H9 (cell line): ENCODE measurements at regions not wholly inside any gene's neighbourhood (a gene's known extent, or its start where the extent isn't known, plus 50 kb on each side); places are given as distances from the start of the nearest gene placed in this dataset.
A peak's percentile ranks its signal among the peaks of the same experiment; 100 is the strongest.

Experiments used
- DNase-seq: peaks from one replicate; pipeline ENCODE4 v3.0.0-alpha.2; 2017
- H2AFZ ChIP-seq: one replicate; pipeline ENCODE4 v1.6.1; 2013; ENCODE audit warnings: mild to moderate bottlenecking, low read length, control low read depth, moderate library complexity
- H2AK5ac ChIP-seq: 2 replicates; pipeline ENCODE4 v1.6.1; 2013; ENCODE audit warnings: low read length, control low read depth, mixed read lengths; ENCODE audit not compliant: insufficient read length
- H2BK120ac ChIP-seq: one replicate; pipeline ENCODE4 v1.6.1; 2013; ENCODE audit warnings: low read depth, mild to moderate bottlenecking, low read length, control low read depth, inconsistent platforms; ENCODE audit not compliant: poor library complexity, severe bottlenecking
- H2BK12ac ChIP-seq: 2 replicates; pipeline ENCODE4 v1.6.1; 2013; ENCODE audit warnings: low read length, control low read depth, mixed read lengths, low read depth; ENCODE audit not compliant: insufficient read length
- H2BK15ac ChIP-seq: 2 replicates; pipeline ENCODE4 v1.6.1; 2013; ENCODE audit warnings: low read depth, low read length, control low read depth
- H2BK20ac ChIP-seq: one replicate; pipeline ENCODE4 v1.6.1; 2013; ENCODE audit warnings: low read depth, mild to moderate bottlenecking, low read length, control low read depth, inconsistent platforms; ENCODE audit not compliant: poor library complexity, severe bottlenecking
- H2BK5ac ChIP-seq: 2 replicates; pipeline ENCODE4 v1.6.1; 2013; ENCODE audit warnings: low read length, control low read depth, mixed read lengths; ENCODE audit not compliant: insufficient read length
- H3K14ac ChIP-seq: 2 replicates; pipeline ENCODE4 v1.6.1; 2013; ENCODE audit warnings: low read length, control low read depth; ENCODE audit not compliant: insufficient read depth
- H3K18ac ChIP-seq: 2 replicates; pipeline ENCODE4 v1.6.1; 2013; ENCODE audit warnings: low read depth, mild to moderate bottlenecking, mixed read lengths, low read length, control low read depth; ENCODE audit not compliant: insufficient read length
- H3K23ac ChIP-seq: 2 replicates; pipeline ENCODE4 v1.6.1; 2013; ENCODE audit warnings: low read length, control low read depth, mixed read lengths, low read depth; ENCODE audit not compliant: insufficient read length
- H3K23me2 ChIP-seq: 2 replicates; pipeline ENCODE4 v1.6.1; 2013; ENCODE audit warnings: low read depth, mild to moderate bottlenecking, mixed read lengths, low read length, control low read depth; ENCODE audit not compliant: insufficient read length, poor library complexity, severe bottlenecking
- H3K27ac ChIP-seq: 2 replicates; pipeline ENCODE4 v1.5.1; 2013; ENCODE audit warnings: low read length, control low read depth, mixed read lengths, low read depth; ENCODE audit not compliant: insufficient read length
- H3K27me3 ChIP-seq: 2 replicates; pipeline ENCODE4 v1.6.1; 2013; ENCODE audit warnings: low read length, control low read depth, inconsistent platforms; ENCODE audit not compliant: insufficient read depth
- H3K4ac ChIP-seq: 2 replicates; pipeline ENCODE4 v1.6.1; 2013; ENCODE audit warnings: low read depth, mild to moderate bottlenecking, control low read depth, inconsistent platforms, low read length, moderate library complexity
- H3K4me1 ChIP-seq: 2 replicates; pipeline ENCODE4 v1.6.1; 2013; ENCODE audit warnings: low read length, control low read depth, inconsistent platforms; ENCODE audit not compliant: insufficient read depth
- H3K4me2 ChIP-seq: 2 replicates; pipeline ENCODE4 v1.6.1; 2013; ENCODE audit warnings: low read length, control low read depth, mixed read lengths; ENCODE audit not compliant: insufficient read length, insufficient read depth
- H3K56ac ChIP-seq: 2 replicates; pipeline ENCODE4 v1.6.1; 2013; ENCODE audit warnings: low read depth, mild to moderate bottlenecking, mixed read lengths, low read length, control low read depth; ENCODE audit not compliant: insufficient read length
- H3K79me1 ChIP-seq: 2 replicates; pipeline ENCODE4 v1.6.1; 2013; ENCODE audit warnings: low read depth, mild to moderate bottlenecking, moderate library complexity, low read length, control low read depth, inconsistent platforms; ENCODE audit not compliant: insufficient read depth, poor library complexity, severe bottlenecking
- H3K79me2 ChIP-seq: 2 replicates; pipeline ENCODE4 v1.6.1; 2013; ENCODE audit warnings: low read length, control low read depth, inconsistent platforms; ENCODE audit not compliant: insufficient read depth
- H3K9ac ChIP-seq: 2 replicates; pipeline ENCODE4 v1.6.1; 2013; ENCODE audit warnings: low read length, control low read depth, mixed read lengths; ENCODE audit not compliant: insufficient read length; ENCODE audit errors: extremely low read depth
- H3K9me3 ChIP-seq: one replicate; pipeline ENCODE4 v1.6.1; 2013; ENCODE audit warnings: low read depth, low read length, inconsistent platforms; ENCODE audit not compliant: control insufficient read depth
- H3T11ph ChIP-seq: one replicate; pipeline ENCODE4 v1.6.1; 2013; ENCODE audit warnings: mild to moderate bottlenecking, low read length, control low read depth, inconsistent platforms
- H4K20me1 ChIP-seq: one replicate; pipeline ENCODE4 v1.6.1; 2013; ENCODE audit not compliant: control insufficient read depth, insufficient read length, insufficient read depth
- H4K5ac ChIP-seq: 2 replicates; pipeline ENCODE4 v1.6.1; 2013; ENCODE audit warnings: low read depth, mild to moderate bottlenecking, mixed read lengths, low read length, control low read depth; ENCODE audit not compliant: insufficient read length
- H4K8ac ChIP-seq: replicated peaks from 2 replicates; pipeline ENCODE4 v1.6.1; 2013; ENCODE audit warnings: low read length, control low read depth, mixed read lengths, low read depth; ENCODE audit not compliant: insufficient read length
- H4K91ac ChIP-seq: 2 replicates; pipeline ENCODE4 v1.6.1; 2013; ENCODE audit warnings: low read depth, mild to moderate bottlenecking, moderate library complexity, mixed read lengths, low read length, control low read depth; ENCODE audit not compliant: insufficient read length
- H3K27ac Mint-ChIP-seq, 3 experiments: 2 replicates in 2 of 3; 3 replicates in 1 of 3; pipeline ENCODE4 v1.8.0; 2020 to 2021; ENCODE audit warnings: mixed read lengths in 3 of 3, mild to moderate bottlenecking in 1 of 3, moderate library complexity in 1 of 3
- H3K27me3 Mint-ChIP-seq: 2 replicates; pipeline ENCODE4 v1.8.0; 2021; ENCODE audit warnings: low read depth, mild to moderate bottlenecking, moderate library complexity, mixed read lengths
- H3K36me3 Mint-ChIP-seq, 3 experiments: 2 replicates in 2 of 3; 3 replicates in 1 of 3; pipeline ENCODE4 v1.8.0; 2020 to 2021; ENCODE audit warnings: low read depth in 3 of 3, mixed read lengths in 3 of 3; ENCODE audit not compliant: insufficient read depth in 1 of 3
- H3K4me1 Mint-ChIP-seq, 2 experiments: 2 replicates each; pipeline ENCODE4 v1.8.0; 2020; ENCODE audit warnings: mixed read lengths in 2 of 2
- H3K4me3 Mint-ChIP-seq, 2 experiments: 2 replicates in 1 of 2; 3 replicates in 1 of 2; pipeline ENCODE4 v1.8.0; 2020 to 2021; ENCODE audit warnings: mild to moderate bottlenecking in 2 of 2, mixed read lengths in 2 of 2, moderate library complexity in 1 of 2
- H3K9me3 Mint-ChIP-seq, 2 experiments: 2 replicates in 1 of 2; 3 replicates in 1 of 2; pipeline ENCODE4 v1.8.0; 2020; ENCODE audit warnings: mild to moderate bottlenecking in 2 of 2, mixed read lengths in 2 of 2, moderate library complexity in 1 of 2
- CTCF ChIP-seq: fragments of 200-600 bp; sonication (generic); conservative IDR thresholded peaks from 3 replicates; pipeline ENCODE4 v1.8.0; 2021; ENCODE audit warnings: antibody characterized with exemption, mild to moderate bottlenecking

- Histone ChIP-seq H3K23me2 (no peaks in the 10 kb centered on the region), H2BK5ac (no peak overlapping the region), H3T11ph (no peak overlapping the region), H3K9ac (no peak overlapping the region), H4K5ac (no peak overlapping the region), H3K79me2 (no peaks in the 10 kb centered on the region), H3K4ac (no peak overlapping the region), H3K9me3 (no peaks in the 10 kb centered on the region), H3K56ac (no peak overlapping the region), H3K23ac (no peak overlapping the region), H3K4me2 (no peak overlapping the region), H2AK5ac (no peak overlapping the region), H3K79me1 (no peaks in the 10 kb centered on the region), H2AFZ (no peak overlapping the region), H3K27ac (no peak overlapping the region), H4K8ac (no peak overlapping the region), H4K20me1 (no peaks in the 10 kb centered on the region), H3K14ac (no peak overlapping the region), H2BK20ac (no peak overlapping the region), H2BK12ac (no peak overlapping the region), H3K4me1 (no peaks in the 10 kb centered on the region), H2BK120ac (no peak overlapping the region), H3K18ac (no peak overlapping the region), H2BK15ac (no peak overlapping the region), H4K91ac (no peak overlapping the region), H3K27me3 (no peaks in the 10 kb centered on the region)
- no peak for DNase-seq
- peak overlapping the region in 2 of 3 experiments; percentile 31 to 79; a peak in 3 of 7 replicates for H3K27ac Mint-ChIP-seq
- H3K36me3 Mint-ChIP-seq = no peaks in the 10 kb centered on the region
- no peak overlapping the region for H3K4me3 Mint-ChIP-seq
- peaks cover 13 to 15% of the 10 kb centered on the region in 2 experiments for H3K4me1 Mint-ChIP-seq
- H3K9me3 Mint-ChIP-seq = no peaks in the 10 kb centered on the region
- H3K27me3 Mint-ChIP-seq = no peaks in the 10 kb centered on the region
- no peak for TF ChIP-seq CTCF
These were observed 275.6 kb downstream of the DTHD1 start for GRCh38 chr4:36556984-36557383.
